Thoracic aorta (tissue), 2 donors: ENCODE measurements at regions not wholly inside any gene's neighbourhood (a gene's known extent, or its start where the extent isn't known, plus 50 kb on each side); places are given as distances from the start of the nearest gene placed in this dataset.

Source experiments
- ATAC-seq: fragments of 150-250 bp; one replicate; pipeline ENCODE4 v1.8.0; 2017; ENCODE audit warnings: low read depth; ENCODE audit not compliant: insufficient number of reproducible peaks, low FRiP score
- DNase-seq: peaks from one replicate; pipeline ENCODE4 v3.0.0-alpha.2; 2020; ENCODE audit warnings: low spot score
- H3K27ac ChIP-seq, 2 donors: fragments of 200-600 bp; sonication (generic); 1 replicate in 1 of 2; 2 replicates in 1 of 2; pipeline ENCODE4 v1.5.1; 2016; ENCODE audit warnings: mild to moderate bottlenecking in 2 of 2, moderate library complexity in 2 of 2
- H3K27me3 ChIP-seq: fragments of 200-600 bp; sonication (generic); replicated peaks from 2 replicates; pipeline ENCODE4 v1.6.0; 2016; ENCODE audit warnings: mild to moderate bottlenecking; ENCODE audit not compliant: insufficient read depth
- H3K36me3 ChIP-seq: fragments of 200-600 bp; sonication (generic); one replicate; pipeline ENCODE4 v1.5.1; 2016
- H3K4me1 ChIP-seq, 2 donors: fragments of 200-600 bp; sonication (generic); 1 replicate in 1 of 2; 2 replicates in 1 of 2; pipeline versions ENCODE4 v1.5.1 to v1.6.0; 2016; ENCODE audit warnings: low read depth in 2 of 2, mild to moderate bottlenecking in 1 of 2; ENCODE audit not compliant: control insufficient read depth in 1 of 2
- H3K4me3 ChIP-seq: fragments of 200-600 bp; sonication (generic); 2 replicates; pipeline ENCODE4 v1.5.1; 2016; ENCODE audit warnings: mild to moderate bottlenecking
- H3K9me3 ChIP-seq: fragments of 200-600 bp; sonication (generic); 2 replicates; pipeline ENCODE4 v1.5.1; 2016
- CTCF ChIP-seq: fragments of 200-600 bp; sonication (generic); IDR thresholded peaks from one replicate; pipeline ENCODE4 v1.5.1; 2019; ENCODE audit warnings: antibody characterized with exemption

- no peak overlapping the region for H3K27ac ChIP-seq
- TF ChIP-seq CTCF: no peak
- no peaks in the 10 kb centered on the region for H3K9me3 ChIP-seq
- H3K36me3 ChIP-seq: no peaks in the 10 kb centered on the region
- no peak for DNase-seq
- no peak for ATAC-seq
- no peaks in the 10 kb centered on the region for H3K27me3 ChIP-seq
- H3K4me3 ChIP-seq: no peak overlapping the region
- H3K4me1 ChIP-seq: no peaks in the 10 kb centered on the region
Observed at GRCh38 chr19:30743702-30744101, 371.5 kb downstream of the ZNF536 start.

GRCh38 chr19:30743011-30743410, 370.8 kb downstream of the ZNF536 start:
- ATAC-seq: no peak
- no peak for DNase-seq
- TF ChIP-seq CTCF: no peak

GRCh38 chr19:30742406-30742938, 370.3 kb downstream of the ZNF536 start:
- no peaks in the 10 kb centered on the region for H3K27me3 ChIP-seq
- no peaks in the 10 kb centered on the region for H3K4me1 ChIP-seq
- ATAC-seq (no peak), DNase-seq (no peak)
- no peaks in the 10 kb centered on the region for H3K9me3 ChIP-seq
- H3K4me3 ChIP-seq: no peak overlapping the region
- H3K36me3 ChIP-seq: no peaks in the 10 kb centered on the region
- no peak overlapping the region for H3K27ac ChIP-seq
- no peak for TF ChIP-seq CTCF

More at GRCh38 chr19:30743011-30743410, 370.8 kb downstream of the ZNF536 start:
- no peak overlapping the region for H3K4me3 ChIP-seq
- H3K4me1 ChIP-seq: no peaks in the 10 kb centered on the region
- no peaks in the 10 kb centered on the region for H3K9me3 ChIP-seq
- no peaks in the 10 kb centered on the region for H3K27me3 ChIP-seq
- no peak overlapping the region for H3K27ac ChIP-seq
- H3K36me3 ChIP-seq: no peaks in the 10 kb centered on the region

- Histone ChIP-seq H3K27ac (no peak overlapping the region), H3K4me1 (no peaks in the 10 kb centered on the region), H3K36me3 (no peaks in the 10 kb centered on the region), H3K4me3 (no peak overlapping the region), H3K9me3 (no peaks in the 10 kb centered on the region), H3K27me3 (no peaks in the 10 kb centered on the region)
- no peak for TF ChIP-seq CTCF
- no peak for ATAC-seq
- no peak for DNase-seq
Observed at GRCh38 chr19:30741566-30741965, 369.4 kb downstream of the ZNF536 start.

GRCh38 chr19:30739394-30739793, 367.2 kb downstream of the ZNF536 start:
- TF ChIP-seq CTCF: no peak
- no peaks in the 10 kb centered on the region for H3K4me1 ChIP-seq
- no peaks in the 10 kb centered on the region for H3K9me3 ChIP-seq
- ATAC-seq (no peak), DNase-seq (no peak)
- no peak overlapping the region for H3K27ac ChIP-seq
- no peaks in the 10 kb centered on the region for H3K36me3 ChIP-seq
- no peaks in the 10 kb centered on the region for H3K27me3 ChIP-seq
- H3K4me3 ChIP-seq: no peak overlapping the region
